ENCODE measurements at regions not wholly inside any gene's neighbourhood (a gene's known extent, or its start where the extent isn't known, plus 50 kb on each side); places are given as distances from the start of the nearest gene placed in this dataset.
"Not testable (repeated sequence)": the region's sequence is repeated elsewhere in the genome, so short reads cannot be mapped to it uniquely, and the experiment has no call there.

- no peak for DNase-seq (ENCODE audit: low spot score)
Observed at GRCh38 chr12:68479261-68479895, 131.3 kb upstream of the RAP1B start.

GRCh38 chr12:68479896-68480291, 130.8 kb upstream of the RAP1B start:
- DNase-seq (ENCODE audit: low spot score), result no peak

- no peak for DNase-seq (ENCODE audit: low spot score)
Observed at GRCh38 chr12:68480526-68480925, 130.2 kb upstream of the RAP1B start.

- no peak for DNase-seq (ENCODE audit: low spot score)
Observed at GRCh38 chr12:68481181-68481941, 129.3 kb upstream of the RAP1B start.

- DNase-seq (ENCODE audit: low spot score), result no peak
Observed at GRCh38 chr12:68482014-68482413, 128.7 kb upstream of the RAP1B start.

DNA sequence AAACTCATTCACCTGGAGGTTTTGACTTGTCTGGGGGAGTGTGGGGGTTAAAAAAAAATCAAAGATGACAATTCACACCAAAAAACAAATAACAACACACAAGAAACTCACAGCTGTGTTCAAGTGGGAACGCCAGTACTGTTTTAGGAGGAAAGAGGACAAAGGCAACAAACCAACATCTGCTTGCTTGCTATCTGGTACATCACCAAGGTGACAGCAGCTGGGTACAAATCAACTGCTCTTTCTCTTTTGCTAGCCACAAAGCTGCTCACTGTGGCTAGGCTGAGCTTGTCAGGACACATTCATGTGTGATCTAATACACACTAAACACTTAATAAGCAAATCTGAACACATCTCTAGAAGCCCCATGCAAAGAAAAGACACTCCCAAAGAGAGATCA, 128.0 kb upstream of the RAP1B start:
- no peak for DNase-seq (ENCODE audit: low spot score)

GRCh38 chr12:68483592-68484383, 126.9 kb upstream of the RAP1B start:
- DNase-seq (ENCODE audit: low spot score), result no peak

- DNase-seq (ENCODE audit: low spot score), result not testable (repeated sequence)
Observed at GRCh38 chr12:68484578-68484977, 126.1 kb upstream of the RAP1B start.

DNA sequence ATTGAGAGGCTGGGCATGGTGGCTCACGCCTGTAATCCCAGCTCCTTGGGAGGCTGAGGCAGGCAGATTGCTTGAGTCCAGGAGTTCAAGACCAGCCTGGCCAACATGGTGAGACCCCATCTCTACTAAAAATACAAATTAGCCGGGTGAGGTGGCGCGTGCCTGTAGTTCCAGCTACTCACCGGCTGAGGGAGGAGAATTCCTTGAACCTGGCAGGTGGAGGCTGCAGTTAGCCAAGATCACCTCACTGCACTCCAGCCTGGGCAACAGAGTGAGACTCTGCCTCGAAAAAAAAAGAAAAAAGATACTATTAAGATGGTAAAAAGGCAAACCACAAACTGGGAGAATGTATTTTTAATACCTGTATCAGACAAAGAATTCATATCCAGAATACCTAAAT, 124.2 kb upstream of the RAP1B start:
- DNase-seq (ENCODE audit: low spot score), result not testable (repeated sequence)

DNA sequence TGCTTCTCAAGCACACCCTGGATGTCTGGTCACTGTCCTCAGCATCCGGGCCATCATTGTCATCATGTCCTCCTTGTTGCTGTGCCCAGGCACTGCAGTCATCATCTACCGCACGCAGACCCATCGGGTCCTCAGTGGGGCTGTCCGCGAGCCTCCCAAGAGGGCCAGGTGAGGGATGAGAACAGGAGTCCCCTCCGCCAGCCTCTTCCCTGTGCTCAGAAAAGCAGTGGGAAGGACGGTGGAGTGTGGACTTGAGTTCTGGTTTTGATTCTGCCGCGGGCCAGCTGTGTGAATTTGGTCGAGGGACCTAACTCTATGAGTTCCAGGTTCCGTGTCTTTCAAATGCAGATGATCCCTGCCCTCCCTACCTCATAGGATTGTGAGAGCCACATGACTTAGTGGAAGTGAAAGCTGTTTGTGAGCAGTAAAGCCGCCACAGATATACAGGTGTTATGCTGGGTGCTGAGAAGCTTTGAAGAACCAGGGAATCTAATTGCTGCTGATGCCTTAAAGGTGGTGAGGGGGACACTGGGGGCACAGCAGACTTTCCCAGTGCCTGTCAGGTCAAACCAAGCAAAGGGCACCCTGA, 122.9 kb upstream of the RAP1B start:
- DNase-seq (ENCODE audit: low spot score), result no peak

- DNase-seq (ENCODE audit: low spot score), result no peak
Observed at GRCh38 chr12:68489273-68489672, 121.4 kb upstream of the RAP1B start.

DNA sequence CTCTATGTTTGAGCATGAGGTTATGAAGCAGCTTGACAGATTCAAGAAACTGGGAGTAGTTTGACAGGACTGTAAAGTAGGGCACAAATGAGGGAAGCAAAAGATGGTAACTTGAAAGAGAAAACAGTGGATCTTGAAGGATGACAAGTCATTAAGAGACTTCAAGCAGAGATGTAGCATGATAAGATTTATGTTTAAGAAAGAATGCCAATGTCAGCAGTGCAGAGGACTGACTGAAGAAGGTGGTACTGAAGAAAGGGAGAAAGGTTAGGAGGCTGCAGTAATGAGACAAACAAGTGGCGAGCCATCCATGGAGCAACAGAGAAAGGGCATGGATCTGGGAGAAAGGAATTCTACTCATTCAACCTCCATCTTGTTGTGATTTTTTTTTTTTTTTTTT, 120.2 kb upstream of the RAP1B start:
- no peak for DNase-seq (ENCODE audit: low spot score)

DNA sequence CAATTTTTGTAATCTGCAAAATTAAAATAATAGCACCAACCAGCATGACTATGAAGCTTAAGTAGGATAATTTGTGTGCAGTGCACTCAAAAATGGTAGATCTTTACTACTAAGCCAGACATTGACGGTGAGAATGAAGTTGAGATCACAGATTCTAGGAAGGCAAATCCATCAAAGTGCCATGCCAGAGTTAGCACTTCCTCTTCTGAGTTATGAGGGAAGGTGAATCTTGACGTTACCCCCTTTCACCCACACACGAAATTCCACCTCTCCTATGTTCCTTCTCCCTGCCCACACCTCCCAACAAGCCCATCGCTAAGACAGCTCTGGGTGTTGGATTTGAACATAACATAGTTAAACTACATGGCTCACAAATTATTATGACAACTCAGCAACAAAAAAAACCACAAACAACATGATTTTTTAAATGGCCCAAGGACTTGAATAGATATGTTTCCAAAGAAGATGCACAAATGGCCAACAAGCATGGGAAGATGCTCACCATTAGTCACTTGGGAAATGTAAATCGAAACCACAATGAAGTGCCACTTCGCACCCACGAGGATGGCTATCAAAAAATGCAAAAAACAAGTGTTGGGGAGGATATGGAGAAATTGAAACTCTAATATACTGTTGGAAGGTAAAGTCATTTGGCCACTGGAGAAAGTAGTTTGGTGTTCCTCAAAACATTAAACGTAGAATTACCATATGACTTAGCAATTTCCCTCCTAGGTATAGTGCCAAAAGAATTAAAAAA, 119.3 kb upstream of the RAP1B start:
- DNase-seq (ENCODE audit: low spot score), result no peak

- no peak for DNase-seq (ENCODE audit: low spot score)
Observed at GRCh38 chr12:68495336-68496070, 115.2 kb upstream of the RAP1B start.

DNA sequence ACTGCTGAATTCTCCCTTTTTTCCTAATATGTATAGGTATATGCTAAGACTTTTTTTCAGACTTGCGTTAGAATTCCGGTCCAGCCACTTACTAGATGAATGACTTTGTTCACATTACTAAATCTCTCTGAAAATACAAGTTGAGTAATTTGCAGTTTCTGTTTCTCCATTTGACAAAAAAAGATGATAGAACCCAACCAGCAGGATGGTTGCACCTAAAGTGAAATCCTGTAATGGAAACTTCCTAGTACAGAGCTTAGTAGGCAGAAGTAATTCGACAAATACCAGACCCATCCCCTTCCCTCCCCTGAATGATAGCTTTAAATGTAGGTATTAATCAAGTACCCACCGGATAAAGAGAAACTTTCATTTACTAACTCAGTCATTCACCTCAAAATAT, 113.6 kb upstream of the RAP1B start:
- no peak for DNase-seq (ENCODE audit: low spot score)

DNA sequence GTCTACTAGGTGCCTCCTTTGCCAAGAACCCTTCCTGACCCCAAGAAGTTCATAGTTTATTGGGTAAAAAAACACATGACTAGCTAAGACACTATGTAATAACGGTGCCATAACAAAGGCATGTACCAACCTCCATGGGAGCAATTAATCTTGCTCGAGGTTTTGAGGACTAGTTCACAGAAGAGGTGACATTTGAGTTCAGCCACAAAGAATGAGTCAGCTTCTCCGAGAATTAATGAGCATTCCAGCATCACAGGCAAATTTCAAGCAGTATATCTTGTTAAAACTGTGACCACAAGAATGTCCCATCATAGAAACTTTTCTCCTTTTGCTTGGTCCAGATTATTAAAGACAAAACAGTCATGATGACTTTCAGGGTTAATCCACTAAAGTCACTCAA, 113.0 kb upstream of the RAP1B start:
- DNase-seq (ENCODE audit: low spot score), result no peak

- no peak for DNase-seq (ENCODE audit: low spot score)
Observed at GRCh38 chr12:68498736-68499135, 112.0 kb upstream of the RAP1B start.

DNA sequence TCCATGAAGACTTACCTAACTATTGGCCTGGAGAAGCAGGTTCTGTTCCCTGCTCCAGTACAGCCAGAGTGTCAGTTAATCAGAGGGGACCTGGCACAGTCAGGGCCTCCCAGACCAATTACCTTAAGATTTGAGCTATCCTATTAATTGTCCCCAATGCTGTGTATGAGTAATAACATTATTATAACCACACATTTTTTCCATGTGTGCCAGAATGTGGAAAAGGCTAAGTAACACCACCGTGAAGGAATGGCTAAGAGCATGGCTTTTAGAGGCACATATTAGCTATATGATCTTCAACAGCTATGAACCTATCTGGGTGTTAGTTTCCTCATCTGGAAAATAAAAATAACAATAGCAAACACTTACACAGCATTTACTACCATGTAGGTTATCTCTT, 111.1 kb upstream of the RAP1B start:
- DNase-seq (ENCODE audit: low spot score), result no peak

GRCh38 chr12:68501226-68501625, 109.5 kb upstream of the RAP1B start:
- DNase-seq (ENCODE audit: low spot score), result no peak

- no peak for DNase-seq (ENCODE audit: low spot score)
Observed at GRCh38 chr12:68505970-68506369, 104.7 kb upstream of the RAP1B start.

DNA sequence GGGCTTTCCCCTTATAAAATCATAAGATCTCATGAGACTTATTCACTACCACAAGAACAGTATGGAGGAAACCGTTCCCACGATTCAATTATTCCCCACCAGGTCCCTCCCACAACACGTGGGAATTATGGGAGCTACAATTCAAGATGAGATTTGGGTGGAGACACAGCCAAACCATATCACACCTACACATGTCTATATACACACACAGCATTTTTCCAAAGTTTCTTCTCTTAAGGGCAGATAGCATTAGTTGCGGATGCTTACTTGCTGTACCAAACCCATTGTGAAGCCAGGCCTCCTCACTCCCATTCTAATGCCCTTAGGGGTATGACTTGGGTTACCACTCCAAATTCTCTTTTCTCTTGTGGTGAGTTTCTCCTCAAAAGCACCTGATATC, 104.1 kb upstream of the RAP1B start:
- DNase-seq (ENCODE audit: low spot score), result no peak

Data from D341Med (cell line).